Stomach smooth muscle (tissue), 2 donors: ENCODE measurements at regions not wholly inside any gene's neighbourhood (a gene's known extent, or its start where the extent isn't known, plus 50 kb on each side); places are given as distances from the start of the nearest gene placed in this dataset.
"Not testable (repeated sequence)": the region's sequence is repeated elsewhere in the genome, so short reads cannot be mapped to it uniquely, and the experiment has no call there.

ENCODE experiments used
- H3K27ac ChIP-seq: one replicate; pipeline ENCODE4 v1.7.0; 2013; ENCODE audit warnings: mild to moderate bottlenecking, low read length, inconsistent platforms
- H3K27me3 ChIP-seq, 2 donors: one replicate each; pipeline ENCODE4 v1.7.0; 2013; ENCODE audit warnings: low read length in 2 of 2; ENCODE audit not compliant: insufficient read depth in 2 of 2, control insufficient read depth in 1 of 2
- H3K36me3 ChIP-seq, 2 donors: one replicate each; pipeline ENCODE4 v1.7.0; 2013; ENCODE audit warnings: low read length in 2 of 2; ENCODE audit not compliant: control insufficient read depth in 2 of 2, insufficient read depth in 2 of 2
- H3K4me1 ChIP-seq: one replicate; pipeline ENCODE4 v1.7.0; 2013; ENCODE audit warnings: low read length; ENCODE audit not compliant: control insufficient read depth, insufficient read depth
- H3K4me3 ChIP-seq, 2 donors: one replicate each; pipeline ENCODE4 v1.7.0; 2013; ENCODE audit warnings: low read length in 2 of 2
- H3K9ac ChIP-seq, 2 donors: one replicate each; pipeline ENCODE4 v1.7.0; 2013; ENCODE audit warnings: low read length in 2 of 2, mild to moderate bottlenecking in 1 of 2
- H3K9me3 ChIP-seq, 2 donors: one replicate each; pipeline ENCODE4 v1.7.0; 2013; ENCODE audit warnings: low read length in 2 of 2; ENCODE audit not compliant: control insufficient read depth in 2 of 2
- donor health status: healthy.
- donor health status: Pancreatic carcinoma.

DNA sequence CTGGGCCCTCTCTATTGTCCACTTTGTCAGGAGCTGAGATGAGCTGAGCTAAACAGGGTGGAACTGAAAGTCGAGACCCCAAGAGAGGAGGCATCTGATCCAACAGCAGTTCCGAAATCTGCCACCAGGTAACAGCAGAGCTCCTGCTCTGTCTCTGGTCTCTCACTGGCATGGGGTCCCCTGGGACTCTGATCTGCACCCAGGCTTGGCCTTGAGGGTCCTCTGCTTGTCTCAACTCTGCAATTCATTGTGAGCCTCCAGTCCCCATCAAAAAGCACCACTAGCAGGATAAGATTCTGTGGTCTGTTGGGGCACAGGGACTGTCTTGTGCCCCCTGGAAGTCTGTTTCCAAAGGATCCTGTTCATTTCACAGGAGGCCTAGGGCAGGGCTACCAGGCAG lies 62.5 kb upstream of the TOP1 start:
- Histone ChIP-seq H3K27me3 (no peaks in the 10 kb centered on the region), H3K36me3 (no peaks in the 10 kb centered on the region), H3K4me1 (peaks cover 3% of the 10 kb centered on the region), H3K27ac (no peak overlapping the region), H3K9me3 (no peaks in the 10 kb centered on the region), H3K4me3 (no peak overlapping the region), H3K9ac (no peak overlapping the region)

DNA sequence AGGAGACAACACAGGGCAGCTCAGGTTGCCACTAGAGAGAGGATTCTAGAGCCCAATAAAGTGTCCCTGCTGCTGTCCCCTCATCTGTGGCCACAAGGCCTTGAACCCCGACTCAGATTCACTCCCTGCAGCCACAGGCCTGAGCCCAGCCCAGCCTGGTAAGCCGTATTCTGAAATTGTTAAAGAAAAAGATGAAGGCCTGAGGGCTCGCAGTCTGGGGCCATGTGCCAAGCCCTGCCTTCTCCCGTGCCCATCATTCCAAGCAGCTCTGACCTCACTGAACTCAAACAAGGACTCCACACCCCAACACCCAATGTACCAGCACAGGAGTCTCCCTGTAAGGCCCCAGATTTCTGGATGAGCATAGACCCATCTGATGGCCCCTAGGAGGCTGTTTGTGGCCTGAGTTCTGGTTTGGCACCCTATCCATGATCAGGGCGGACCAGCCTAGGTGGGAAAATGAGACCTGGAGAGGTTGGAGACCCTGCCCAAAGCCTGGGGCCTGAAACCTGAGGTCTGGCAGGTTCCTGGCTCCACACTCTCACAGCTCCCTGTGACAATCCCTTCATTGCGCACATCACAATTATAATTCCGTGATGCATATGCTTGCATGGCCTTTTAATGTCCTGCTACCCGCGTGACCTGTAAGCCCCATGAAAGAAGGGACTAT lies 62.0 kb upstream of the TOP1 start:
- Histone ChIP-seq H3K4me1 (peaks cover 3% of the 10 kb centered on the region), H3K9ac (no peak overlapping the region), H3K4me3 (no peak overlapping the region), H3K27me3 (no peaks in the 10 kb centered on the region), H3K27ac (no peak overlapping the region), H3K9me3 (no peaks in the 10 kb centered on the region), H3K36me3 (no peaks in the 10 kb centered on the region)

DNA sequence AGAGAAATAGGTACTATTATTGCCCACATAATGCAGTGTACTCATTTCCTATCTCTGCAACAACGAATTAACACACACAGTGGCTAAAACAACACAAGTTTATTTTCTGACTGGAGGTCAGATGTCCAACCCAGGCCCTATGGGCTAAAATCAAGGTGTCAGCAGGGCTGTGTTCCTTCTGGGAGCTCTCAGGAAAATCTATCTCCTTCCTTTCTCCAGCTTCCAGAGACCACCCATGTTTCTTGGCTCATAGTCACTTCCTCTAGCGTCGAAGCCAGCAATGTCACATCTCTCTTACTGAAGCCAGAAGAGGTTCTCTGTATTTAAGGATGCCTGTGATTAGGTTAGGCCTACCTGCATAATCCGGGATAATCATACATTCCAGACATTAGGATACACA lies 60.9 kb upstream of the TOP1 start:
- Histone ChIP-seq H3K36me3 (no peaks in the 10 kb centered on the region), H3K9me3 (no peaks in the 10 kb centered on the region), H3K27ac (no peak overlapping the region), H3K9ac (no peak overlapping the region), H3K4me3 (no peak overlapping the region), H3K4me1 (peaks cover 3% of the 10 kb centered on the region), H3K27me3 (no peaks in the 10 kb centered on the region)

DNA sequence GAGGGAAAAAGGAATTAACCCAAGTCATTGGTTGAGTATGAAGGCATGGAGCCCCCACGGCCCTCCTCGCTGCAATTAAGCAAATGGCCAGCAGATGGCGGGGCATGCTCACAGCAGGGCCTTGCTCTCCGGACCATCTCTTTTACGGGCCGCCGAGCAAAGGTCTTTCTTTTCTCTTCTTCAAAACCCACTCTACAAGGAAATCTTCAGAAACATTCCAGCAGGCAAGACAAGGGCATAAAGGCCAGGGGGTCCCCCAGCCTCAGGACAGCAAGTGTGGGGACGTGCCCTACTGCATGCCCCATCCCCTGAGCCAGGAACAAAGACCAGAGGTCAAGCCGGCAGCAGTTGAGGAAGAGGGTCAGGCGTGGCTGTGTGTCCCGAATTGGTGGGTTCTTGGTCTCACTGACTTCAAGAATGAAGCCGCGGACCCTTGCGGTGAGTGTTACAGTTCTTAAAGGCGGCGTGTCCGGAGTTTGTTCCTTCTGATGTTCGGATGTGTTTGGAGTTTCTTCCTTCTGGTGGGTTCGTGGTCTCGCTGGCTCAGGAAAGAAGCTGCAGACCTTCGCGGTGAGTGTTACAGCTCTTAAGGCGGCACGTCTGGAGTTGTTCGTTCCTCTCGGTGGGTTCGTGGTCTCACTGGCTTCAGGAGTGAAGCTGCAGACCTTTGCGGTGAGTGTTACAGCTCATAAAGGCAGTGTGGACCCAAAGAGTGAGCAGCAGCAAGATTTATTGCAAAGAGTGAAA lies 59.6 kb upstream of the TOP1 start:
- H3K4me1 ChIP-seq, H3K27me3 ChIP-seq, H3K27ac ChIP-seq, H3K9me3 ChIP-seq, H3K36me3 ChIP-seq: not testable (repeated sequence)
- peak overlapping the region; percentile 71 to 72 for H3K4me3 ChIP-seq
- H3K9ac ChIP-seq = peak overlapping the region in 1 of 2 donors; percentile 28

DNA sequence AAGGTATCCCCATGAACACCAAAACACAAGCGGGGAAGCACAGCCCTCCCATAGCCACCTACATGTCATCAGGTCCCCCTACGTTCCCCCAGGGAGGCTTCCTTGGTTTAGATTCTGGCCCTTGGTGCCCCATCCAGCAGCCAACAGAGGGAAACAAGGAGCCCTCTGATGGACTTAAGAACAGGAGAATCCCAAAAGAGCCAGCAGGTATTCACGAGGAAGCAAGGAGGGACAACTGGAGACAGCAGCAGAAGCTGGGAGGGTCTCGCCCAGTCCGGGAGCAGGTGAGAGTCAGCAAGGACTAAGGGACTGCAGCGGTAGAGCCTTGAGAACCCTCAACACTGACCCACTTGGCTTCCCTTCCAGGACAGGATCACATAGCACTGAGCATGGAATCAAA lies 58.4 kb upstream of the TOP1 start:
- Histone ChIP-seq H3K4me3 (no peak overlapping the region), H3K9me3 (no peaks in the 10 kb centered on the region), H3K9ac (no peak overlapping the region), H3K27me3 (no peaks in the 10 kb centered on the region), H3K27ac (no peak overlapping the region), H3K36me3 (no peaks in the 10 kb centered on the region), H3K4me1 (peaks cover 3% of the 10 kb centered on the region)

DNA sequence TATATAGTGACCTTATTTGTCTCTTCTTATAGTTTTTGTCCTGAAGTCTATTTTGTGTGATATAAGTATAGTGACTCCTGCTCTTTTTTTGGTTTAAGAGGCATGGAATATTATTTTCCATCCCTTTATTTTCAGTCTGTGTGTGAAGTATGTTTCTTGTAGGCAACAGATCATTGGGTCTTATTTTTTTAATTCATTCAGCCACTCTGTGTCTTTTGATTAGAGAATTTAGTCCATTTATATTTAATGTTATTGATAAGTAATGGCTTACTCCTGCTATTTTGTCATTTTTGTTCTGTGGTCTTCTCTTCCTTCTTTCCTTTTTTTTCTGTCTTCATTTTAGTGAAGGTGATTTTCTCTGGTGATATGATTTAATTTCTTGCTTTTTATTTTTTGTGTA lies 51.4 kb upstream of the TOP1 start:
- H3K36me3 ChIP-seq = no peaks in the 10 kb centered on the region
- H3K9ac ChIP-seq = no peak overlapping the region
- no peaks in the 10 kb centered on the region for H3K9me3 ChIP-seq
- H3K4me1 ChIP-seq = no peaks in the 10 kb centered on the region
- no peak overlapping the region for H3K27ac ChIP-seq
- H3K27me3 ChIP-seq = no peaks in the 10 kb centered on the region
- no peak overlapping the region for H3K4me3 ChIP-seq

DNA sequence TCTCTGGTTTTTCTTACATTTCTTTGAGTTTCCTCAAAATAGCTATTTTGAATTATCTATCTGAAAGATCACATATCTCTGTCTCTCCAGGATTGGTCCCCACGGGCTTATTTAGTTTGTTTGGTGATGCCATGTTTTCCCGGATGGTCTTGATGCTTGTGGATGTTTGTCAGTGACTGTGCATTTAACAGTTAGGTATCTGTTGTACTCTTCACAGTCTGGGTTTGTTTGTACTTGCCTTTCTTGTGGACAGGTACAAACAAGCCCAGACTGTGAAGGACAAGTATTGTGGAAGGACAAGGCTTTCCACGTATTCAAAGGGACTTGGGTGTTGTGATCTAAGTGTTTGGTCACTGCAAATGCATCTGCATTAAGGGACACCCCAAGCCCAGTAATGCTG lies 49.9 kb upstream of the TOP1 start:
- Histone ChIP-seq H3K9ac (no peak overlapping the region), H3K27me3 (no peaks in the 10 kb centered on the region), H3K4me3 (no peak overlapping the region), H3K36me3 (no peaks in the 10 kb centered on the region), H3K27ac (no peak overlapping the region), H3K4me1 (no peaks in the 10 kb centered on the region), H3K9me3 (no peaks in the 10 kb centered on the region)
